ENCODE measurements at regions not wholly inside any gene's neighbourhood (a gene's known extent, or its start where the extent isn't known, plus 50 kb on each side); places are given as distances from the start of the nearest gene placed in this dataset.

DNA sequence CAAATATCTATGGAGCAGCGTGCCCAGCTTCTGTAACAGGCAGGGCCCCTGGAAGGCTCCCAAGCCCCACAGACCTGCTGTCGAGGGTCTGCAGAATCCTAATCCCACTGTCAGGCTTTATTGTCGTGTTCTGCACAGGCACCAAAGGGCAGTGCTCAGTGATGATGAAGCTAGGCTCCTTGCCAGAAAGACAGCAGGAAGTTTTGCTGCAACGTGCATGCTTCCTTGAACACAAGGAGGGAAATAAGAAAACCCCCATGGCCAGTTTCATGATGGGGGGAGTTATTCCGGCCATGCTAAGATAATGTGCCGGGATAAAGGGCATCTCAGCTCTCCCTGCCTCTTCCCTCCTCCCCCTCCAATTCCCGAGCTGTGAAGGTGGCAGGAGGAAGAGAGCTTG lies 109.4 kb upstream of the KCNG1 start:
- TF ChIP-seq POLR2A (IDR thresholded peaks at IDR 0.05; ENCODE audit: low read depth, low read length): no peak
- TF ChIP-seq POLR2AphosphoS5 (IDR thresholded peaks at IDR 0.05; ENCODE audit: low read depth, low read length): no peak
- TF ChIP-seq TAF1 (IDR thresholded peaks at IDR 0.05; ENCODE audit: borderline replicate concordance, low read depth, low read length): no peak
